HEK293 (cell line): ENCODE measurements at regions not wholly inside any gene's neighbourhood (a gene's known extent, or its start where the extent isn't known, plus 50 kb on each side); places are given as distances from the start of the nearest gene placed in this dataset.
"Not testable (repeated sequence)": the region's sequence is repeated elsewhere in the genome, so short reads cannot be mapped to it uniquely, and the experiment has no call there.

Experiments used
- CTCF ChIA-PET: fragments of 350-600 bp; formaldehyde crosslinking; extraction: SDS; loops from one replicate; lab custom pipeline; 2021; ENCODE audit warnings: antibody characterized with exemption; lab: Yijun Ruan, JAX
- POLR2A ChIA-PET: fragments of 300-600 bp; formaldehyde crosslinking; extraction: SDS; loops from one replicate; lab custom pipeline; 2020; ENCODE audit warnings: antibody characterized with exemption, inconsistent platforms; lab: Yijun Ruan, JAX
- H3K27ac ChIP-seq: fragments of 200-500 bp; sonication (Bioruptor generic); 2 replicates; pipeline ENCODE4 v1.5.1; 2014; ENCODE audit warnings: low read depth, low read length, control low read depth, inconsistent platforms; ENCODE audit errors: extremely low read depth
- H3K36me3 ChIP-seq, 2 experiments: fragments of 200-500 bp in 1 of 2; sonication (Bioruptor generic) in 1 of 2; 1 replicate in 1 of 2; 2 replicates in 1 of 2; pipeline ENCODE4 v1.5.1; 2014 to 2017; ENCODE audit warnings: inconsistent platforms in 2 of 2, low read length in 2 of 2; ENCODE audit not compliant: control insufficient read depth in 2 of 2, insufficient read depth in 1 of 2
- H3K4me1 ChIP-seq: fragments of 200-500 bp; sonication (Bioruptor generic); 2 replicates; pipeline ENCODE4 v1.5.1; 2014; ENCODE audit warnings: mild to moderate bottlenecking, low read length, inconsistent platforms; ENCODE audit not compliant: control insufficient read depth, insufficient read depth
- H3K4me3 ChIP-seq: 2 replicates; pipeline ENCODE4 v1.5.1; 2011; ENCODE audit warnings: low read depth, mild to moderate bottlenecking, control low read depth, low read length, moderate library complexity
- H3K9me3 ChIP-seq: fragments of 200-500 bp; sonication (Bioruptor generic); 2 replicates; pipeline ENCODE4 v1.5.1; 2014; ENCODE audit warnings: low read depth, low read length, inconsistent platforms; ENCODE audit not compliant: control insufficient read depth, insufficient read depth
- INSM2 ChIP-seq: fragments of 450-650 bp; formaldehyde crosslinking; IDR thresholded peaks from 2 replicates; pipeline ENCODE4 v1.5.1; 2016; ENCODE audit warnings: missing biosample characterization, missing genetic modification characterization
- MEIS1 ChIP-seq: sonication (generic); formaldehyde crosslinking; IDR thresholded peaks from 2 replicates; pipeline ENCODE4 v1.8.1; 2022; ENCODE audit warnings: missing genetic modification reagents, mild to moderate bottlenecking, borderline replicate concordance
- RBAK ChIP-seq: fragments of 450-650 bp; formaldehyde crosslinking; IDR thresholded peaks from 2 replicates; pipeline ENCODE4 v1.5.1; 2016; ENCODE audit warnings: missing biosample characterization, missing genetic modification characterization
- SETDB1 ChIP-seq: IDR thresholded peaks from one replicate; pipeline ENCODE4 v1.6.1; 2017; ENCODE audit warnings: mild to moderate bottlenecking, low read length, moderate library complexity, mixed read lengths; ENCODE audit not compliant: insufficient read length
- ZBTB48 ChIP-seq: fragments of 450-650 bp; formaldehyde crosslinking; IDR thresholded peaks from 2 replicates; pipeline ENCODE4 v1.5.1; 2016; ENCODE audit warnings: missing biosample characterization, missing genetic modification characterization
- ZFP37 ChIP-seq: fragments of 450-650 bp; formaldehyde crosslinking; IDR thresholded peaks from 2 replicates; pipeline ENCODE4 v1.5.1; 2016; ENCODE audit warnings: missing biosample characterization, missing genetic modification characterization
- ZIC2 ChIP-seq: fragments of 450-650 bp; formaldehyde crosslinking; IDR thresholded peaks from 2 replicates; pipeline ENCODE4 v1.5.1; 2016; ENCODE audit warnings: missing biosample characterization, missing genetic modification characterization
- ZNF10 ChIP-seq: fragments of 450-650 bp; formaldehyde crosslinking; IDR thresholded peaks from 2 replicates; pipeline ENCODE4 v1.5.1; 2017; ENCODE audit warnings: missing biosample characterization, missing genetic modification characterization
- ZNF121 ChIP-seq: fragments of 450-650 bp; formaldehyde crosslinking; IDR thresholded peaks from 2 replicates; pipeline ENCODE4 v1.5.1; 2016; ENCODE audit warnings: missing biosample characterization, missing genetic modification characterization
- ZNF16 ChIP-seq: fragments of 450-650 bp; formaldehyde crosslinking; IDR thresholded peaks from 2 replicates; pipeline ENCODE4 v1.5.1; 2016; ENCODE audit warnings: low read depth, missing biosample characterization, missing genetic modification characterization
- ZNF18 ChIP-seq: fragments of 450-650 bp; formaldehyde crosslinking; IDR thresholded peaks from 2 replicates; pipeline ENCODE4 v1.5.1; 2016; ENCODE audit warnings: missing biosample characterization, missing genetic modification characterization
- ZNF211 ChIP-seq: fragments of 450-650 bp; formaldehyde crosslinking; IDR thresholded peaks from 2 replicates; pipeline ENCODE4 v1.5.1; 2016; ENCODE audit warnings: low read depth, missing biosample characterization, missing genetic modification characterization
- ZNF223 ChIP-seq: fragments of 450-650 bp; formaldehyde crosslinking; IDR thresholded peaks from 2 replicates; pipeline ENCODE4 v1.5.1; 2016; ENCODE audit warnings: missing biosample characterization, missing genetic modification characterization
- ZNF23 ChIP-seq: fragments of 450-650 bp; formaldehyde crosslinking; IDR thresholded peaks from 2 replicates; pipeline ENCODE4 v1.5.1; 2016; ENCODE audit warnings: missing biosample characterization, missing genetic modification characterization, borderline replicate concordance
- ZNF394 ChIP-seq: fragments of 450-650 bp; formaldehyde crosslinking; IDR thresholded peaks from 2 replicates; pipeline ENCODE4 v1.5.1; 2016; ENCODE audit warnings: missing biosample characterization, missing genetic modification characterization, mild to moderate bottlenecking, moderate library complexity, borderline replicate concordance
- ZNF426 ChIP-seq: fragments of 450-650 bp; formaldehyde crosslinking; IDR thresholded peaks from 2 replicates; pipeline ENCODE4 v1.5.1; 2017; ENCODE audit warnings: missing biosample characterization, missing genetic modification characterization, mild to moderate bottlenecking, inconsistent platforms, moderate library complexity
- ZNF548 ChIP-seq: fragments of 450-650 bp; formaldehyde crosslinking; IDR thresholded peaks from 2 replicates; pipeline ENCODE4 v1.5.1; 2016; ENCODE audit warnings: missing biosample characterization, missing genetic modification characterization
- ZNF558 ChIP-seq: fragments of 450-650 bp; formaldehyde crosslinking; IDR thresholded peaks from 2 replicates; pipeline ENCODE4 v1.5.1; 2016; ENCODE audit warnings: missing biosample characterization, missing genetic modification characterization
- ZNF600 ChIP-seq: fragments of 450-650 bp; formaldehyde crosslinking; IDR thresholded peaks from 2 replicates; pipeline ENCODE4 v1.5.1; 2016; ENCODE audit warnings: missing biosample characterization, missing genetic modification characterization
- ZNF785 ChIP-seq: fragments of 450-650 bp; formaldehyde crosslinking; IDR thresholded peaks from 2 replicates; pipeline ENCODE4 v1.5.1; 2016; ENCODE audit warnings: missing biosample characterization, missing genetic modification characterization
- ZXDB ChIP-seq: fragments of 450-650 bp; formaldehyde crosslinking; IDR thresholded peaks from 2 replicates; pipeline ENCODE4 v1.5.1; 2016; ENCODE audit warnings: missing biosample characterization, missing genetic modification characterization

DNA sequence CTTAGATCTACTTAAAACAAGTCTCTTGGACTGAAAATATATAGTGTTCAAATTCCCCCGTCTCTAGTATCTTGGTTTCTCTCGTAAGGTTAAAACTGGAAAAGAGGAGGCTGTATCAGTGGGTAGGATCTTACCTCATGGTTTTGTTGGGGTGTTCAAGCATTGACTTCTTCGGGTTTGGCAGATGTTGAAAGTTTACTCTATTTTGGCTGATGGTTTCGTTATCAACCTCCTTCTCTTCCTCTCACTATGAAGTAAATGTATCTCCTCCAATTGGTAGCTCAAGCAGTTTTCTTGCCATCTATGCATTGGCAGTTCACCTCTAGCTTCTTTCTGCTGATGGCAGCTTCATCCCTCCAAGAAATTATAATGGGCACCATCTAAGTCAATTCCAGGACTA lies 506.5 kb upstream of the GRIN3A start (continued):
- no peak for TF ChIP-seq ZNF558
- TF ChIP-seq, all 188 proteins: peak for 0

- POLR2A ChIA-PET: no interaction called here
- no peak for TF ChIP-seq ZXDB (tag by site-specific recombination)
- TF ChIP-seq RBAK (tag by site-specific recombination): no peak
- no peak for TF ChIP-seq ZBTB48 (tag by site-specific recombination)
- TF ChIP-seq SETDB1: no peak
- no peak for TF ChIP-seq ZNF10 (tag by site-specific recombination)
- TF ChIP-seq MEIS1 (CRISPR knock-in tag): no peak
- no peak for TF ChIP-seq ZNF394 (tag by site-specific recombination)
- TF ChIP-seq ZNF426 (tag by site-specific recombination): no peak
- no peak for TF ChIP-seq ZNF18 (tag by site-specific recombination)
- TF ChIP-seq ZNF16 (tag by site-specific recombination): no peak
- no peak for TF ChIP-seq ZNF211 (tag by site-specific recombination)
- TF ChIP-seq INSM2 (tag by site-specific recombination): no peak
- no peak for TF ChIP-seq ZNF785
- TF ChIP-seq ZNF223 (tag by site-specific recombination): no peak
- Histone ChIP-seq H3K27ac (no peak overlapping the region), H3K4me3 (no peak overlapping the region), H3K9me3 (no peaks in the 10 kb centered on the region), H3K4me1 (no peaks in the 10 kb centered on the region), H3K36me3 (no peaks in the 10 kb centered on the region)
- CTCF ChIA-PET: no interaction called here
These were observed 499.1 kb upstream of the GRIN3A start for GRCh38 chr9:102237520-102237919.

- CTCF ChIA-PET: no interaction called here
These were observed 498.6 kb upstream of the GRIN3A start for GRCh38 chr9:102237094-102237493.

GRCh38 chr9:102227416-102227815 lies 489.0 kb upstream of the GRIN3A start:
- CTCF ChIA-PET, H3K4me1 ChIP-seq, POLR2A ChIA-PET, H3K27ac ChIP-seq, H3K4me3 ChIP-seq, H3K36me3 ChIP-seq, H3K9me3 ChIP-seq: not testable (repeated sequence)

More at GRCh38 chr9:102237094-102237493, 498.6 kb upstream of the GRIN3A start:
- Histone ChIP-seq H3K36me3 (no peaks in the 10 kb centered on the region), H3K27ac (no peak overlapping the region), H3K4me3 (no peak overlapping the region), H3K9me3 (no peaks in the 10 kb centered on the region), H3K4me1 (no peaks in the 10 kb centered on the region)
- POLR2A ChIA-PET: no interaction called here
- no peak for TF ChIP-seq ZNF23
- no peak for TF ChIP-seq ZNF600
- no peak for TF ChIP-seq ZNF548 (tag by site-specific recombination)
- no peak for TF ChIP-seq ZFP37 (tag by site-specific recombination)
- no peak for TF ChIP-seq ZNF121 (tag by site-specific recombination)
- TF ChIP-seq ZIC2: no peak
- no peak for TF ChIP-seq MEIS1 (CRISPR knock-in tag)
